T-cell (primary cell): ENCODE measurements at regions not wholly inside any gene's neighbourhood (a gene's known extent, or its start where the extent isn't known, plus 50 kb on each side); places are given as distances from the start of the nearest gene placed in this dataset.
A peak's percentile ranks its signal among the peaks of the same experiment; 100 is the strongest.

Experiments
- ATAC-seq, 4 experiments: fragments of 200-7000 bp in 3 of 4; fragments of 150-1000 bp in 1 of 4; cut with Tn5 transposase; replicated peaks in 1 of 4; 1 replicate in 3 of 4; 2 replicates in 1 of 4; pipeline ENCODE4 v1.10.0; 2021; ENCODE audit warnings: moderate library complexity in 3 of 4, mild to moderate bottlenecking in 2 of 4, moderate number of reproducible peaks in 1 of 4
- CTCF ChIA-PET, 2 donors: fragments of 300-600 bp; sonication (Branson Sonifier 250); formaldehyde crosslinking; loops; one replicate each; lab custom pipeline; 2022; ENCODE audit warnings: antibody characterized with exemption in 2 of 2; lab: Charles Lee
- POLR2A ChIA-PET, 2 donors: fragments of 300-600 bp; sonication (Branson Sonifier 250); formaldehyde crosslinking; loops; one replicate each; lab custom pipeline; 2022; ENCODE audit warnings: antibody characterized with exemption in 2 of 2; lab: Charles Lee
- DNase-seq, 35 experiments: peaks; one replicate each; pipeline versions ENCODE4 v3.0.0 to v3.0.0-alpha.2; 2013 to 2023
- H3K27ac ChIP-seq: one replicate; pipeline ENCODE4 v1.5.1; 2013; ENCODE audit warnings: low read length
- H3K27me3 ChIP-seq, 2 experiments: replicated peaks in 1 of 2; 1 replicate in 1 of 2; 2 replicates in 1 of 2; pipeline versions ENCODE4 v1.6.1 to v1.7.0; 2013; ENCODE audit warnings: low read length in 1 of 2, mixed read lengths in 1 of 2; ENCODE audit not compliant: control insufficient read depth in 2 of 2, insufficient read depth in 2 of 2; ENCODE audit errors: extremely low read depth in 1 of 2
- H3K36me3 ChIP-seq, 2 donors: 1 replicate in 1 of 2; 2 replicates in 1 of 2; pipeline versions ENCODE4 v1.6.1 to v1.7.0; 2013; ENCODE audit warnings: low read length in 1 of 2; ENCODE audit not compliant: control insufficient read depth in 2 of 2, insufficient read depth in 1 of 2; ENCODE audit errors: extremely low read depth in 1 of 2
- H3K4me1 ChIP-seq, 2 experiments: 1 replicate in 1 of 2; 2 replicates in 1 of 2; pipeline versions ENCODE4 v1.6.1 to v1.7.0; 2013; ENCODE audit warnings: low read length in 2 of 2, mixed read lengths in 1 of 2; ENCODE audit not compliant: insufficient read depth in 2 of 2, control insufficient read depth in 1 of 2; ENCODE audit errors: extremely low read depth in 1 of 2
- H3K4me3 ChIP-seq, 2 donors: 1 replicate in 1 of 2; 2 replicates in 1 of 2; pipeline versions ENCODE4 v1.5.1 to v1.7.0; 2013; ENCODE audit warnings: mild to moderate bottlenecking in 2 of 2, low read length in 1 of 2, moderate library complexity in 1 of 2; ENCODE audit not compliant: control insufficient read depth in 1 of 2; ENCODE audit errors: extremely low read depth in 1 of 2
- H3K9me3 ChIP-seq: 2 replicates; pipeline ENCODE4 v1.7.0; 2013
- H3K27ac Mint-ChIP-seq, 2 donors: one replicate each; pipeline ENCODE4 v1.8.0; 2020 to 2021; ENCODE audit warnings: mild to moderate bottlenecking in 2 of 2, mixed read lengths in 2 of 2
- H3K27me3 Mint-ChIP-seq, 2 donors: one replicate each; pipeline ENCODE4 v1.8.0; 2021 to 2022; ENCODE audit warnings: mixed read lengths in 2 of 2
- H3K36me3 Mint-ChIP-seq: one replicate; pipeline ENCODE4 v1.8.0; 2021; ENCODE audit warnings: mixed read lengths
- H3K4me1 Mint-ChIP-seq, 3 donors: one replicate each; pipeline ENCODE4 v1.8.0; 2020 to 2022; ENCODE audit warnings: mixed read lengths in 3 of 3, mild to moderate bottlenecking in 1 of 3
- H3K4me3 Mint-ChIP-seq, 3 donors: one replicate each; pipeline ENCODE4 v1.8.0; 2020 to 2022; ENCODE audit warnings: mild to moderate bottlenecking in 3 of 3, mixed read lengths in 3 of 3, moderate library complexity in 3 of 3
- H3K9me3 Mint-ChIP-seq, 3 donors: one replicate each; pipeline ENCODE4 v1.8.0; 2020 to 2022; ENCODE audit warnings: mixed read lengths in 3 of 3
- WGBS: methylation state at CpG from one replicate; pipeline ENCODE4 v1.1.5; 2013; ENCODE audit warnings: missing lambda C conversion rate; ENCODE audit not compliant: insufficient coverage; 5-methylcytosine and 5-hydroxymethylcytosine counted together

DNA sequence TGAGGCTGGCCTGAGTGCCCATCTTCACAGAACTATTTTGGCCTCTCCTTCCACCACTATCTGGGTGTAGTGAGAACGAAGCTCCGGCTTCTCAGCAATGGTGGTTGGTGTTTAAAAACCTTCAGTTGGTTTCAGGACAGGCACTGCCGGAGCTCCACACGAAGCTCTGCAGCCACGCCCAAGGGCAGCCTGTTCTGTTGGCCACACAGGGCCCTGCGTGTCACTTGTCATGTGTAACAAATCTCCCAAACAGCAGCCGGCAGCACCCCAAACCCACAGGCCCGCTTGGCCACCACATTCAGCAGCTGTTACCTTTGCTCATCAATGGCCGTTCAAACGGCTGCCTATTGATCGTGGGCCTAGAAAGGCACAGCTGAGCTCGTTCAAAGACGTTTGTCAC is 97.5 kb downstream of the ERMARD start:
- H3K4me1 Mint-ChIP-seq, result no peaks in the 10 kb centered on the region
- H3K27ac Mint-ChIP-seq, result no peak overlapping the region
- no peak overlapping the region for H3K4me3 ChIP-seq
- peaks cover 0 to 28% of the 10 kb centered on the region in 2 experiments for H3K27me3 ChIP-seq
- no peak overlapping the region for H3K27ac ChIP-seq
- 89% methylated on average over 11 of the region's 13 CpGs for WGBS
- no peak for ATAC-seq
- H3K27me3 Mint-ChIP-seq, result peaks cover 8 to 17% of the 10 kb centered on the region in 2 donors
- H3K9me3 ChIP-seq, result no peaks in the 10 kb centered on the region
- no peaks in the 10 kb centered on the region for H3K36me3 Mint-ChIP-seq
- H3K4me3 Mint-ChIP-seq, result no peak overlapping the region
- CTCF ChIA-PET, result no interaction called here
- H3K36me3 ChIP-seq, result no peaks in the 10 kb centered on the region
- POLR2A ChIA-PET, result no interaction called here
- DNase-seq, result peak in 1 of 35 experiments; percentile 6
- peaks cover 0 to 5% (median 0%) of the 10 kb centered on the region in 3 donors for H3K9me3 Mint-ChIP-seq
- H3K4me1 ChIP-seq, result no peaks in the 10 kb centered on the region

DNA sequence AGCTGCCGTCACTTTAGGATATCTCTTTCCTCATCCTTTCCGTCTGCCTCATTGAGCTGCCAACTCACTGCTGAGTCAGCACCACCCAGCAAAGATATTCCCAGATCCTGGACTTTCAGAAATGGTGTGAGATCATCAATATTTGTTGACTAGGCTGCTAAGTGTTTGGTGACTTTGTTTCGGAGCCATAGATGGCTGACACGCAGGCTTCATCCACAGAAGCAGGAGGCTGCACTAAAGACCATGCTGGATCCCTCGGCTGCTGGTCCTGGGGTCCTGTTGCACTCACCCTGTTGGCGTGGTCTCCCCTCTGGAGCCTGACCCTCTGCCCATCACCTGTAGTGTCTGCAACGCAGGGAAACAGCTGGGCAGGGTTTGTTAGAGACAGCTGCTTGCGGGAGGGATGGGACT is 96.5 kb downstream of the ERMARD start:
- H3K27ac Mint-ChIP-seq, result no peak overlapping the region
- Histone ChIP-seq H3K27me3 (peaks cover 0 to 29% of the 10 kb centered on the region in 2 experiments), H3K9me3 (no peaks in the 10 kb centered on the region), H3K36me3 (no peaks in the 10 kb centered on the region), H3K4me3 (no peak overlapping the region), H3K4me1 (no peaks in the 10 kb centered on the region), H3K27ac (no peak overlapping the region)
- ATAC-seq, result no peak
- H3K4me1 Mint-ChIP-seq, result no peaks in the 10 kb centered on the region
- POLR2A ChIA-PET, result interaction anchor here in 1 of 2 donors (0.7 kb wide), 1 partner anchor 265 kb away, joined by 5 read pairs; no protein-coding TSS in a partner anchor
- CTCF ChIA-PET, result no interaction called here
- DNase-seq, result peak in 1 of 35 experiments; percentile 20
- 92% methylated on average over 6 of the region's 8 CpGs for WGBS
- peaks cover 8 to 20% of the 10 kb centered on the region in 2 donors for H3K27me3 Mint-ChIP-seq
- no peak overlapping the region for H3K4me3 Mint-ChIP-seq
- H3K9me3 Mint-ChIP-seq, result peaks cover 0 to 2% (median 0%) of the 10 kb centered on the region in 3 donors
- no peaks in the 10 kb centered on the region for H3K36me3 Mint-ChIP-seq

DNA sequence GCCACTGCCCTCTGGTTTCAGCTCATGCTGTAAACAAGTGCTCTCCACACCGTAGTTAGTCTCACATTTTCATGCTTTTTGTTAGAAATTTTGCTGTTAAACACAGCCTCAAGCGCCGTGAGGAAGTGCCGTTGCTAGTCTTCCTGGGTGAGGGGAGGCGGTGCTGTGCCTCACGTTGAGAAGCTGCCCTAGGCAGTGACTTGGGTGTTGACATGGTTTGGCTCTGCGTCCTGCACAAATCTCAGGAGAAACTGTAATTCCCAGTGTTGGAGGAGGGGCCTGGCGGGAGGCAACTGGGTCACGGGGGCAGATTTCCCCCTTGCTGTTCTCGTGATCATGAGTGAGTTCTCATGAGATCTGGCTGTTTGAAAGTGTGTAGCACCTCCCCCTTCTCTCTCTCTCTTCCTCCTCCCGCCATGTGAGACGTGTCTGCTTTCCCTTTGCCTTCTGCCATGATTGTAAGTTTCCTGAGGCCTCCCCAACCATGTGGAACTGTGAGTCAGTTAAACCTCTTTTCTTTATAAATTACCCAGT is 95.8 kb downstream of the ERMARD start:
- H3K27ac Mint-ChIP-seq, result no peak overlapping the region
- DNase-seq (peak in 2 of 35 experiments; percentile 2), ATAC-seq (no peak)
- H3K9me3 ChIP-seq, result no peaks in the 10 kb centered on the region
- H3K36me3 Mint-ChIP-seq, result no peaks in the 10 kb centered on the region
- no peak overlapping the region for H3K4me3 ChIP-seq
- H3K36me3 ChIP-seq, result no peaks in the 10 kb centered on the region
- peaks cover 0 to 30% of the 10 kb centered on the region in 2 experiments for H3K27me3 ChIP-seq
- H3K4me1 Mint-ChIP-seq, result no peaks in the 10 kb centered on the region
- WGBS, result 68% methylated on average over 6 of the region's 12 CpGs
- H3K4me3 Mint-ChIP-seq, result no peak overlapping the region
- H3K9me3 Mint-ChIP-seq, result no peaks in the 10 kb centered on the region
- no peak overlapping the region for H3K27ac ChIP-seq
- CTCF ChIA-PET, result interaction anchor here in 1 of 2 donors (0.6 kb wide), 1 partner anchor 212 kb away, joined by 8 read pairs; no protein-coding TSS in a partner anchor
- H3K27me3 Mint-ChIP-seq, result peaks cover 8 to 27% of the 10 kb centered on the region in 2 donors
- no peaks in the 10 kb centered on the region for H3K4me1 ChIP-seq
- POLR2A ChIA-PET, result no interaction called here

- Mint-ChIP-seq H3K27ac (no peak overlapping the region), H3K9me3 (no peaks in the 10 kb centered on the region), H3K4me1 (no peaks in the 10 kb centered on the region), H3K27me3 (peaks cover 8 to 27% of the 10 kb centered on the region in 2 donors), H3K4me3 (no peak overlapping the region), H3K36me3 (no peaks in the 10 kb centered on the region)
- Histone ChIP-seq H3K36me3 (no peaks in the 10 kb centered on the region), H3K9me3 (no peaks in the 10 kb centered on the region), H3K4me3 (no peak overlapping the region), H3K27ac (no peak overlapping the region), H3K4me1 (no peaks in the 10 kb centered on the region), H3K27me3 (peaks cover 0 to 30% of the 10 kb centered on the region in 2 experiments)
- POLR2A ChIA-PET, result no interaction called here
- 93% methylated on average over 10 of the region's 17 CpGs for WGBS
- CTCF ChIA-PET, result interaction anchor here in 1 of 2 donors (0.6 kb wide), 1 partner anchor 212 kb away, joined by 8 read pairs; no protein-coding TSS in a partner anchor
- DNase-seq (peak in 1 of 35 experiments; percentile 5), ATAC-seq (no peak)
These were observed 95.0 kb downstream of the ERMARD start for GRCh38 chr6:169846286-169847056.

GRCh38 chr6:169845426-169846285 is 94.2 kb downstream of the ERMARD start:
- ChIA-PET POLR2A (no interaction called here), CTCF (no interaction called here)
- Mint-ChIP-seq H3K27ac (no peak overlapping the region), H3K4me3 (no peak overlapping the region), H3K4me1 (no peaks in the 10 kb centered on the region), H3K36me3 (no peaks in the 10 kb centered on the region), H3K9me3 (no peaks in the 10 kb centered on the region), H3K27me3 (peaks cover 12 to 27% of the 10 kb centered on the region in 2 donors)
- Histone ChIP-seq H3K27ac (no peak overlapping the region), H3K36me3 (no peaks in the 10 kb centered on the region), H3K9me3 (no peaks in the 10 kb centered on the region), H3K4me3 (no peak overlapping the region), H3K4me1 (no peaks in the 10 kb centered on the region), H3K27me3 (peaks cover 0 to 26% of the 10 kb centered on the region in 2 experiments)
- DNase-seq, result peak in 2 of 35 experiments; percentile 1 to 7
- ATAC-seq, result no peak
- 82% methylated on average over 17 of the region's 24 CpGs for WGBS

GRCh38 chr6:169844946-169845345 is 93.5 kb downstream of the ERMARD start:
- no peak overlapping the region for H3K4me3 Mint-ChIP-seq
- H3K27me3 Mint-ChIP-seq, result peaks cover 12 to 20% of the 10 kb centered on the region in 2 donors
- 80% methylated on average over 9 of the region's 9 CpGs for WGBS
- ATAC-seq (no peak), DNase-seq (peak in 1 of 35 experiments; percentile 5)
- Histone ChIP-seq H3K4me3 (no peak overlapping the region), H3K9me3 (no peaks in the 10 kb centered on the region), H3K27me3 (peaks cover 0 to 26% of the 10 kb centered on the region in 2 experiments), H3K36me3 (no peaks in the 10 kb centered on the region), H3K4me1 (no peaks in the 10 kb centered on the region), H3K27ac (no peak overlapping the region)
- H3K27ac Mint-ChIP-seq, result no peak overlapping the region
- no peaks in the 10 kb centered on the region for H3K4me1 Mint-ChIP-seq
- H3K9me3 Mint-ChIP-seq, result no peaks in the 10 kb centered on the region
- H3K36me3 Mint-ChIP-seq, result no peaks in the 10 kb centered on the region
- ChIA-PET CTCF (no interaction called here), POLR2A (no interaction called here)
